PFSK-1 (cell line): ENCODE measurements at regions not wholly inside any gene's neighbourhood (a gene's known extent, or its start where the extent isn't known, plus 50 kb on each side); places are given as distances from the start of the nearest gene placed in this dataset.

Source experiments
- FOXP2 ChIP-seq: optimal IDR thresholded peaks from 2 replicates; pipeline ENCODE3; 2011; ENCODE audit warnings: borderline replicate concordance, control low read depth, inconsistent platforms; ENCODE audit not compliant: insufficient read depth; ENCODE audit errors: extremely low read length, extremely low read depth
- POLR2AphosphoS5 ChIP-seq: IDR thresholded peaks from 2 replicates; pipeline ENCODE4 v1.6.1; 2012; ENCODE audit warnings: low read depth, mild to moderate bottlenecking, control low read depth, low read length, moderate library complexity
- REST ChIP-seq, 2 experiments: IDR thresholded peaks; 2 replicates each; pipeline versions ENCODE4 v1.6.1 to v1.8.0; 2011 to 2012; ENCODE audit warnings: low read depth in 2 of 2, low read length in 2 of 2, control low read depth in 1 of 2, inconsistent platforms in 1 of 2, mild to moderate bottlenecking in 1 of 2, moderate library complexity in 1 of 2; ENCODE audit not compliant: insufficient read depth in 1 of 2
- SIN3A ChIP-seq: IDR thresholded peaks from 2 replicates; pipeline ENCODE4 v1.6.1; 2012; ENCODE audit warnings: mild to moderate bottlenecking, low read length, moderate library complexity, borderline replicate concordance; ENCODE audit not compliant: insufficient read depth
- TAF1 ChIP-seq: IDR thresholded peaks from 2 replicates; pipeline ENCODE4 v1.6.1; 2012; ENCODE audit warnings: low read length, control low read depth, borderline replicate concordance; ENCODE audit not compliant: insufficient read depth

- TF ChIP-seq REST (IDR thresholded peaks at IDR 0.05; ENCODE audit: insufficient read depth in 1 of 2, low read depth in 2 of 2, low read length in 2 of 2) (no peak), SIN3A (no peak), POLR2AphosphoS5 (no peak), TAF1 (no peak), FOXP2 (no peak)
These were observed 72.4 kb upstream of the GTSF1L start for GRCh38 chr20:43799150-43799711.
